ENCODE measurements at regions not wholly inside any gene's neighbourhood (a gene's known extent, or its start where the extent isn't known, plus 50 kb on each side); places are given as distances from the start of the nearest gene placed in this dataset.

GRCh38 chr3:110261141-110261540 lies 810.5 kb upstream of the NECTIN3 start:
- DNase-seq (ENCODE audit: low read depth) = no peak
- TF ChIP-seq CTCF (IDR thresholded peaks at IDR 0.05; ENCODE audit: control insufficient read depth, insufficient read depth, low read depth, low read length, missing control alignments) = no peak
- H3K4me3 ChIP-seq (ENCODE audit: control insufficient read depth, low read depth, low read length) = no peak overlapping the region

GRCh38 chr3:110262896-110263295 lies 808.7 kb upstream of the NECTIN3 start:
- no peak for TF ChIP-seq CTCF (IDR thresholded peaks at IDR 0.05; ENCODE audit: control insufficient read depth, insufficient read depth, low read depth, low read length, missing control alignments)
- H3K4me3 ChIP-seq (ENCODE audit: control insufficient read depth, low read depth, low read length) = no peak overlapping the region
- no peak for DNase-seq (ENCODE audit: low read depth)

GRCh38 chr3:110265302-110265701 lies 806.3 kb upstream of the NECTIN3 start:
- DNase-seq (ENCODE audit: low read depth) = no peak
- H3K4me3 ChIP-seq (ENCODE audit: control insufficient read depth, low read depth, low read length) = no peak overlapping the region
- TF ChIP-seq CTCF (IDR thresholded peaks at IDR 0.05; ENCODE audit: control insufficient read depth, insufficient read depth, low read depth, low read length, missing control alignments) = no peak

GRCh38 chr3:110267304-110267845 lies 804.2 kb upstream of the NECTIN3 start:
- no peak for DNase-seq (ENCODE audit: low read depth)

GRCh38 chr3:110272525-110272924 lies 799.1 kb upstream of the NECTIN3 start:
- no peak for TF ChIP-seq CTCF (IDR thresholded peaks at IDR 0.05; ENCODE audit: control insufficient read depth, insufficient read depth, low read depth, low read length, missing control alignments)
- no peak overlapping the region for H3K4me3 ChIP-seq (ENCODE audit: control insufficient read depth, low read depth, low read length)
- DNase-seq (ENCODE audit: low read depth) = no peak

More at GRCh38 chr3:110267304-110267845, 804.2 kb upstream of the NECTIN3 start:
- H3K4me3 ChIP-seq (ENCODE audit: control insufficient read depth, low read depth, low read length) = no peak overlapping the region
- TF ChIP-seq CTCF (IDR thresholded peaks at IDR 0.05; ENCODE audit: control insufficient read depth, insufficient read depth, low read depth, low read length, missing control alignments) = no peak

- no peak for DNase-seq (ENCODE audit: low read depth)
- H3K4me3 ChIP-seq (ENCODE audit: control insufficient read depth, low read depth, low read length) = no peak overlapping the region
- TF ChIP-seq CTCF (IDR thresholded peaks at IDR 0.05; ENCODE audit: control insufficient read depth, insufficient read depth, low read depth, low read length, missing control alignments) = no peak
These were observed 779.6 kb upstream of the NECTIN3 start for GRCh38 chr3:110291886-110292501.
